Neural cell (in vitro differentiated cells): ENCODE measurements at regions not wholly inside any gene's neighbourhood (a gene's known extent, or its start where the extent isn't known, plus 50 kb on each side); places are given as distances from the start of the nearest gene placed in this dataset.
"Not testable (repeated sequence)": the region's sequence is repeated elsewhere in the genome, so short reads cannot be mapped to it uniquely, and the experiment has no call there.

Experiments
- EP300 ChIP-seq: fragments of 450-650 bp; conservative IDR thresholded peaks from 2 replicates; pipeline ENCODE4 v1.6.1; 2014; ENCODE audit warnings: antibody characterized with exemption, mild to moderate bottlenecking, moderate library complexity; ENCODE audit not compliant: poor library complexity, severe bottlenecking
- SMC3 ChIP-seq: fragments of 450-650 bp; conservative IDR thresholded peaks from 2 replicates; pipeline ENCODE4 v1.6.1; 2014; ENCODE audit warnings: antibody characterized with exemption, mild to moderate bottlenecking, moderate library complexity; ENCODE audit not compliant: poor library complexity
- TAF1 ChIP-seq: IDR thresholded peaks from 2 replicates; pipeline ENCODE4 v1.6.1; 2012; ENCODE audit warnings: low read depth
- TF ChIP-seq, protein P1 (sequence below): fragments of 450-650 bp; IDR thresholded peaks from 2 replicates; pipeline ENCODE4 v1.5.1; 2014; ENCODE audit warnings: antibody characterized with exemption, mild to moderate bottlenecking, moderate library complexity; ENCODE audit not compliant: poor library complexity, severe bottlenecking

DNA sequence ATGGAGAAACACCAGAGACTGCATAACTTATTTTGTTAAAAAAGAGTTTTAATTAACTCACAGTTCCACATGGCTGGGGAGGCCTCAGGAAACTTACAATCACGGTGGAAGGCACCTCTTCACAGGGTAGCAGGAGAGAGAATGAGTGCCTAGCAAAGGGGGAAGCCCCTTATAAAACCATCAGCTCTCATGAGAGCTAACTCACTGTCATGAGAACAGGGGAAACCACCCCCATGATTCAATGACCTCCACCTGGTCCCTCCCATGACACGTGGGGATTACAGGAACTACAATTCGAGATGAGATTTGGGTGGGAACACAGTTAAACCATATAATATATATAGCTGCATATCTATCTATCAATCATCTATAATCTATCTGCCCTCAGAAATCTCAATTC is 153.1 kb upstream of the PROK2 start:
- not testable (repeated sequence) for TF ChIP-seq EP300, TAF1, SMC3
- TF ChIP-seq, protein P1, sequence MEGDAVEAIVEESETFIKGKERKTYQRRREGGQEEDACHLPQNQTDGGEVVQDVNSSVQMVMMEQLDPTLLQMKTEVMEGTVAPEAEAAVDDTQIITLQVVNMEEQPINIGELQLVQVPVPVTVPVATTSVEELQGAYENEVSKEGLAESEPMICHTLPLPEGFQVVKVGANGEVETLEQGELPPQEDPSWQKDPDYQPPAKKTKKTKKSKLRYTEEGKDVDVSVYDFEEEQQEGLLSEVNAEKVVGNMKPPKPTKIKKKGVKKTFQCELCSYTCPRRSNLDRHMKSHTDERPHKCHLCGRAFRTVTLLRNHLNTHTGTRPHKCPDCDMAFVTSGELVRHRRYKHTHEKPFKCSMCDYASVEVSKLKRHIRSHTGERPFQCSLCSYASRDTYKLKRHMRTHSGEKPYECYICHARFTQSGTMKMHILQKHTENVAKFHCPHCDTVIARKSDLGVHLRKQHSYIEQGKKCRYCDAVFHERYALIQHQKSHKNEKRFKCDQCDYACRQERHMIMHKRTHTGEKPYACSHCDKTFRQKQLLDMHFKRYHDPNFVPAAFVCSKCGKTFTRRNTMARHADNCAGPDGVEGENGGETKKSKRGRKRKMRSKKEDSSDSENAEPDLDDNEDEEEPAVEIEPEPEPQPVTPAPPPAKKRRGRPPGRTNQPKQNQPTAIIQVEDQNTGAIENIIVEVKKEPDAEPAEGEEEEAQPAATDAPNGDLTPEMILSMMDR: not testable (repeated sequence)
